ENCODE measurements at regions not wholly inside any gene's neighbourhood (a gene's known extent, or its start where the extent isn't known, plus 50 kb on each side); places are given as distances from the start of the nearest gene placed in this dataset.

DNA sequence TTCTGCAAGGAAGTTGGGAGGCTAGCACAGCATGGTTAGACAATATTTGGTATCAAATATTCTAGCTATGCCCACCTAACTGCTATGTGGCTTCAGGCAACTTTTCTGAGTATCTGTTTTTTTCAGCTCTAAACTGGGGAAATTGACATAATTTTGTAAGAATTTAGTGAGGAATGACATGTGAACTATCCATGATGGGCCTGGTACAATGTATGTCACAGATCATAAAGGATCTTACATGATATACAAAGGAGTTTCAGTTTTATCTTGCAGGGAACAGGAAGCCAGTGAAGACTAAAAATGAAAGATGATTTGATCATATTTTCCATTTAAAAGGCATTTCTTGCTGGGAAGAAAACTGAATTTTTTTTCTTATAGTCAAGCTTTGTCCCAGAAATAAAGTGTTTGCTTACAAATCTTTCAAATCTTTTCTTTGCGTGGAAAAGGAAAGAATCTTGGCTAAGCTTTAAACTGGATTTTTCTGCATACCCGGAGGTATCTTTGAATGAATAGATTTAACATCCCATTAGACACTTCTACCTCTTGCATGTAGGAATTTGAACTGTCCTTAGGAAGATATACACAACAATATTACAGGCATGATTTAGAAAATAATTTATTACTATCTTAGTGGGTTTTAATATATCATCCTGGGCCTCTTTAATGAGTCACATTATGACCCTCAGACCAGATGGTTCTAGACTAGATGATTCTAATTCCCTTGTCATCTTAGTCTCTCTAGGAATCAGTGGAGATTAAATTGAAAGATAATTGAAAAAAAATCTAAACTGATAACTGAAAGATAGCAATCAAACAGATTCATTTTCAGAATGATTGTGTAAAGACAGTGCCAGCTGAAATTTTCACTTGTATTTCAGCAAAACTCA is 436.0 kb upstream of the THBS1 start:
- no peak for DNase-seq (ENCODE audit: low read depth in 2 of 2)

DNA sequence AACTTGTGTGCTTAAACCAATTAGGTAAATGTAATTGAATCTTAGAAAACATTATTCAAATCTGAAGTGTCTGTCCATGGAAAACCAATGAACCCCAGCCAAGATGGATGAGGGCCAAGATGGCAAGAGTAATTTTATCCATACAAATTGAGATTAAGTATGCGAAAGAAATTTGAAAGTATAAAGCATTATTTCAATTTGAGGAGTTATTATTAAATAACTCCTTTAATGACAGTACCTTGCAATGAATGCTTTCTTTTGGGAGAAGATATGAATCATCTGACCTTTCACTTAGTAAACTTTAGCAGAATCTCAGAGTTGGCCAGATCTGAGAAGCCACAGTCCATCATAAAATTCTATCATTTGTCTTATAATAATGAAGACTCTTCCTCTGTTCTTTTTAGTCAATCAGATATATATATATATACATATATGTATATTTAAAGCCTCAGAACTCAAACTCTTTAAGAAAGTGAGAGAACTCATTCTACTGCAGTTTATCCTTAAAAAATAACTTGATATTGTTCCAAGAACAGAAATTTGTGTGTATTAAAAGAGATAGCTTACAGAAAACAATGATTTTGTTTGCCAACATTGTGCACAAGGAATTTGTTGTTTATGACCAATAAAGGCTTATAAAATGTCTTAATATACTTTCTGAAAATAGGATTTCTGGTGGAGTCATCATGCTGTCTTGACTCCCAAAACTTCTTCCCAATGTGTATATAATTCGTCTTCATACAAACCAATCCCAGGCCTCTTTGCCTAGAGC is 434.8 kb upstream of the THBS1 start:
- DNase-seq (ENCODE audit: low read depth in 2 of 2) = no peak

DNA sequence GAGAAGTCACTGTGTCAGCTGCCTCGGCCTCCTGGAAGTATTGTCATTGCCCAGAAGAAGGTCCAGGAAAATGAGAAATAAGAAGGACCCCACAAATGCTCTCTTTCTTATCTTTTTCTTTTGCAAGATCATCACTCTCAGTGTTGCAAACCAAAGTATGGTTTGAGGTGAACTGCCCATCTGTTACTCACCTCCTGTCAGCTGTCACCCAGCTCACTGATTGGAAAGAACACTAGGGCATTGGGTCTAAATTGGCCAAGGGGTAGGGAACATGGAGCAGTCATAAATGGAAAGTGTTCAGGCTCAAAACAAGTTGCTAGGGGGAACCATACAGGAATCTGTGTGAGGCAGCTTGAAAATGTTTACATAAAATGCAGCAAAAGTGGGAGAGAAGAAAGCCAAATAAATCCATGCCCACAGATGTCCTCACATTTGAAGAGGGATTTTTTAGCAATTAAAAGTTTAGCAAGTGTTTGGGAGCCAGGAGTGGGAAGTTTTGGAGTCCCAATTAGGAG is 431.2 kb upstream of the THBS1 start:
- DNase-seq (ENCODE audit: low read depth in 2 of 2) = no peak

DNA sequence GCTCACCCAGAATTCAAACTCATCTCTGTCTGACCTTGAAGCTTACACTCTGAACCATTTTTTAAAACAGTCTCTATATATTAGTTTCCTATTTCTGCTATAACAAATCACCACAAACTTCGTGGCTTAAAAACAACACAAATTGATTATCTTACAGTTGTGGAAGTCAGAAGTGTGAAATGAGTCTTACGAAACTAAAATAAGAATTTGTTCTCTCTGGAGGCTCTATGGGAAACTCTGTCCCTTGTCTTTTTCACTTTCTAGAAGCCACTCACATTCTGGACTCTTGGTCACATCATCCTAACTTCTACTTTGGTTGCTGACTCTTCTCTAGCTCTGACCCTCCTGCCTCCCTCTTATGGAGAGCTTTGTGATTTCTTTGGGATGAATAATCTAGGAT is 429.3 kb upstream of the THBS1 start:
- no peak for DNase-seq (ENCODE audit: low read depth in 2 of 2)

DNA sequence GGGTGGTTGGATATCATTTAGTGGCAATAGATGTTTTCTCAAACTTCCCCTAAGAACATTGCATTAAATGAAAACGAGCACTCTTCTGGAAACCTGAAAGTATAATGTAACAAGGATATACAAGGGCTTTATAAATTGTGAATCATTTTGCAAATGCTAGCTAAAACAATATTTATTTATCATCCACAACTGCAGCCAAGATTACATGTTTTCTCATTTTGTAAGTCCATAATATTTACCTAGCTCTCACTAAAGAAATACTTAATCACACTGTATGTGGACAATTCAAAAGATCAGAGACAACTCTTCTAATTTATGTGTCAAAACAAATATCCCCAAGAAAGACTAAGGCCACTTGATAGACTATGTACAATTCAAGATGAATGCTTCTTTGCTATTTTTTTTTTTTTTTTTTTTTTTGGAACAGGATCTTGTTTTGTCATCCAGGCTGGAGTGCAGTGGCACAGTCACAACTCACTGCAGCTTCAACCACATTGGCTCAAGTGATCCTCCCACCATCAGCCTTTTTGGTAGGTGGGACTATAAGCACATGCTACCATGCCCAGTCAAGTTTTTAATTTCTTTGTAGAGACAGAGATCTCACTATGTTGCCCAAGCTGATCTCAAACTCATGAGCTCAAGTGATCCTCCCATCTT is 427.7 kb upstream of the THBS1 start:
- no peak for DNase-seq (ENCODE audit: low read depth in 2 of 2)

DNA sequence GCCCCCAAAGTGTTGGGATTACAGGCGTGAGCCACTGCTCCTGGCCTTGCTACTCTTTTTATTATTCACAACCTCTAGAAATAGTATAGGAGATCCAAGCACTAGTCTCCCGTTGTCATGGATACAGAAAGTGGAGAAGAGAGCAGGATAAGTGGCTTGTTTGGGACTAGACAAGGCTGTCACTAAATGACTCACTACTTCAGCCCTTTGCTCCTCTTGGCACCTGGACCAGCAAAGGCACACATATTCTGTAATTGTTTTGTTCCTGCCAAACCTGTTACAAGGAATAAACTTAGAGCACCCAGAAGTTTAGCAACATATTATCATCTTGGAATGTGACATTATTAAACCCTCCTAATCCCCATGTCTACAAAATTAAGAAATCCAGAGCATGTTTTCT is 427.2 kb upstream of the THBS1 start:
- DNase-seq (ENCODE audit: low read depth in 2 of 2) = no peak

DNA sequence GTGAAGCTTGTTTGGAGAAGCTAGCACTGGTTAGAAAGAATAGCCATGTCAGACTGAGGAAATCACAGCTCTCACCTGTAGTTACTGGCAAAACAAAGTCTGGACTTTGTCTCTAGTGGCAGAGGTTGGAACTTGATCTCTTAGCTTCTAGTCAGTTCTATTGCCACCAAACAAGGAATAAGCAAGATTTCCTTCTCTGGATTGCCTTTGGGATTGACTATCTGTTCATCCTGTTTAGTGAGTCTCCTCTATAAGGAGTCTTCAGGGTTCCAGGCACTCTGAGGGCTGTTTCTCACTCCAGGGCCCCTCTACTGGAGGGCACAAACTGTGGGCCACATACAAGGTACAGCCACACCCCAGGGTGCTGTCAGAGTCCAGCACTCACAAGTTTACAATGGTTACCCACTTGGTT is 426.6 kb upstream of the THBS1 start:
- no peak for DNase-seq (ENCODE audit: low read depth in 2 of 2)

DNA sequence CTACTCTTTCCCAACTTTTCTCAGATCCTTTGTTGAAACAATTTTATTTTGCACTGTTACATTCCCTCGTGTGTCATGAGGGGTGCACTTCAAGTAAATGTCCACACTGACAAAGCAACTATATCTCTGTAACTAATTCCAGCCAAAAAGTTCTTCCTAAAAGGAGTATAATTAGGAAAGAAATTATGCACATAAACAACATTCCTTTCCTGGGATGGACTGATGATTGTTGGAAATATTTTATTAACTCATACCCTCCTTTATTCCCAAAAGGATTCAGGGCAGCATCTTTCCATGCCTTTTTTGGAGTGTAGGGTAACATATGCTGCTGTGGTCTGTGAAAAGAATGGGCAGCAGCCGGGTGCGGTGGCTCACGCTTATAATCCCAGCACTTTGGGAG is 426.1 kb upstream of the THBS1 start:
- no peak for DNase-seq (ENCODE audit: low read depth in 2 of 2)

DNA sequence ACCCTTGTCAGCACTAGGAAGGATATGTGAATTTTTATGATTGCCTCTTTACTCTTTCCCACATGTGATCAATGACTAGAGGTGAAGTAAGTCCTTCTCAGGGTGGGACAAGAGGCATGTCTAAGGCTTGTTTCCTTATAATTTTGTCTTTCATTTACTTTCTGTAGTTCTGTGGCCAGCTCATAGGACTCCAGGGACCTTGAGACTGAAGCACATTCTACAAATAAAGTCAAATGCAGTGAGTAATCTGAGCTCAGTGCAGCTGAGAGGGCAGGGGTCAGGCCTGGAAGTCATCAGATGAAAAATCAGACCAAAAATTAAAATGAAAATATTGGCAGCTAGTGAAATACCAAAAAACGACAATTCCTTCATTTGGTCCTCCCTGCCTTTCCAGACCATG is 424.7 kb upstream of the THBS1 start:
- no peak for DNase-seq (ENCODE audit: low read depth in 2 of 2)

DNA sequence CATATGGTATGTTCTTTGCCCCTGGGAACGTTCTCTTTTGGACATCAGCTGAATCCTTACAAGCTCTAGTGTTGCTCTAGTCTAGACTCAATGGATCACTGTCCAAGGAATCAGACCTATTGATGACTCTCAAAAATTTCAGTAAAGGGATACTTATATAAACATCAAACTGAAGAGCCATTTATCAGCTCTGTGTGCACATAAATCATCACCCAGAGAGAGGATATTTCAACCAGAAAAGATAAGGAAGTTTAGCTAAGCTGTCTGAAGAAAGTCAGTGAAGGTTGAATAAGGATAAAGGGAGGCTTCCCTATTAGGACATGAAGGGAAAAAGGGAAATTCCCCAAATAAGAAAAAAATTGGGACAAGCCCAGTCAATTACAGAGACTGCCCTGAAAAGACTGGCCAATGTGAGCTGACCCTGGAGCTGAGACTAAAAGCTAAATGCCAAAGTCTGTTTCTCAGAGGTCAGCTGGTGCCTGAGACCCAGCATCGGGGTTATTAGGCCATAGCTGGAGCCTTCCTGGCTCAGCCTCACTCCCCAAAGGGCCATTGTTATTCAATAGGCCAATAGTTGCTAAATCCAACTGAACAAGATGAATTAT is 424.1 kb upstream of the THBS1 start:
- DNase-seq (ENCODE audit: low read depth in 2 of 2) = no peak

DNA sequence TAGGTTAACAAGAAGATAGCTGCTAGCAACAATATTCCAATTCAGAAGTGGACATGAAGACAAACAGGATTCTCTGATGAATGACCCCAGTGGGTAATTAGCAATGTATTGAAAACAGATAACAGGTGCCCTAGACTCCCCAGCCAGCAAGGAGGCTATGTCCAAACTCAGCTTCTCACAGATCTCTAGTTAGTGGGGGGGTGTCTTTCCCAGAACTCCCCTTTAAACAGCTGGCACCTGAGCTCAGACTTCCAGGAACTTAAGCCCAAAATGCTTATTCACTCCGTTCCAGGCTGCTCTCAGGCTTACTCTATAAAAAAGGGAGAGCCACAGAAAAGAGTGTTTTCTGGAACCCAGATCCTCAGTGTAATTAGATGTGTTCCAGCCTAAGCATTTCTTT is 423.0 kb upstream of the THBS1 start:
- DNase-seq (ENCODE audit: low read depth in 2 of 2) = no peak

DNA sequence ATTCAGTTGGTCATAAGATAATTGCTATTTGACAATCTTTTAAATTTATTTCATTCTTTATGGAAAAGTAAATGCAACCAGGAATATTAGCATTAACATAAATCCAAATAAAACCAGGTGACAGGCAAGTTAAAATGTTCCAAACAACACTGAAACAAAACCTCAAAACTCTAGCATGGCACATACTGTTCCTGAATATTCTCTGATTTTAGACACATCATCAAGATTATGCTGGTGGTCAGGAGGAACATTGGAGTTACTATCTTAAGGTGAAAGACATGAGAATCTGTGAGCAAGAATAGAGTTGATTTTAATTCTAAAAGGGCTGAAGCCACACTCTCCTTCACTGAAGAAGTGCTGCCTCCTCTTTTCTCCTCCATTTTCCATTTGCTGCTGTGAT is 421.0 kb upstream of the THBS1 start:
- DNase-seq (ENCODE audit: low read depth in 2 of 2) = no peak

DNA sequence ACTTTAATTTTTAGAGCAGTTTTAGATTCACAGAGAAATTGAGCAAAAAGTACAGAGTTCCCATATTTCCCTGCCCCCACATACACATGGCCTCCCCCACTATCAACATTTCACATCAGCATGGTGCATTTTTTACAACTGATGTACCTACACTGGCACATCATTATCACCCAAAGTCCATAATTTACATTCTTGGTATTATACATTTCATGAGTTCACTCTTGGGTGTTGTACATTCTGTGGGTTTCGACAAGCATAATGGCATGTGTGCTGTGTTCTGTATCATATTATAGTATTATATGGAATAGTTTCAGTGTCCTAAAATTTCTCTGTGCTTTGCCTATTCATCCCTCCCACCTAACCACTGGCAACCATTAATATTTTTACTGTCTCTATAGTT is 419.8 kb upstream of the THBS1 start:
- no peak for DNase-seq (ENCODE audit: low read depth in 2 of 2)

DNA sequence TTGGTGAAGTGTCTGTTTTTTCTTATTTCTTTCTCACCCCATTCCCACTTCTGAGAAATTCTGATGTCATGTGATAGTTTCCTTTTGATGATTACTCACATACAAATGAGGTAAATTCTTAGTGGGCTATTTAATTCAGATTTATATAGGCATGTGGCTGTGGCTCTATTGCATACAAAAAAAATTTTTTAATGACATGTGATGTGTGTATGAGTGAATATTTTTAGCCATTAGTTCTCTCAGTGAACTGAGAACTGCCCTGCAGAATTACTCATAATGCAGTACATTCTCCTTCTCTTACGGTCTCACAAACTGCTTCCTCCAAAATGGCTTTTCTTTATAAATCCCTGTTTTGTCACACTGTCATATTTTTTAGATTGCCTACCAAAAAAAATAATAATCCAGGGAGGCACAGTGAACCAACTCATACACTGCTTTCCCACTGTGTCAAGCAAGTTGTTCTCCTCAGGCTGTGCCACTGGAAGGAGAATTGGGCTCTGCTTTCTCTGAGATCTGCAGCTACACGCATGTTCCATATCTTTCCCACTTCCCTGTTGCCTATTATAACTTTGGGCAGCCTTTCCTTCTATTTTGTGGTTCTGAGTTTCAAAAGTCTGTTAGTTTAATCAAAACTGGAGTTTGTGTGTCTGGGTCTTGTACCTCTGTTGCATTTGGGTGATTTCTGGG is 415.7 kb upstream of the THBS1 start:
- no peak for DNase-seq (ENCODE audit: low read depth in 2 of 2)

DNA sequence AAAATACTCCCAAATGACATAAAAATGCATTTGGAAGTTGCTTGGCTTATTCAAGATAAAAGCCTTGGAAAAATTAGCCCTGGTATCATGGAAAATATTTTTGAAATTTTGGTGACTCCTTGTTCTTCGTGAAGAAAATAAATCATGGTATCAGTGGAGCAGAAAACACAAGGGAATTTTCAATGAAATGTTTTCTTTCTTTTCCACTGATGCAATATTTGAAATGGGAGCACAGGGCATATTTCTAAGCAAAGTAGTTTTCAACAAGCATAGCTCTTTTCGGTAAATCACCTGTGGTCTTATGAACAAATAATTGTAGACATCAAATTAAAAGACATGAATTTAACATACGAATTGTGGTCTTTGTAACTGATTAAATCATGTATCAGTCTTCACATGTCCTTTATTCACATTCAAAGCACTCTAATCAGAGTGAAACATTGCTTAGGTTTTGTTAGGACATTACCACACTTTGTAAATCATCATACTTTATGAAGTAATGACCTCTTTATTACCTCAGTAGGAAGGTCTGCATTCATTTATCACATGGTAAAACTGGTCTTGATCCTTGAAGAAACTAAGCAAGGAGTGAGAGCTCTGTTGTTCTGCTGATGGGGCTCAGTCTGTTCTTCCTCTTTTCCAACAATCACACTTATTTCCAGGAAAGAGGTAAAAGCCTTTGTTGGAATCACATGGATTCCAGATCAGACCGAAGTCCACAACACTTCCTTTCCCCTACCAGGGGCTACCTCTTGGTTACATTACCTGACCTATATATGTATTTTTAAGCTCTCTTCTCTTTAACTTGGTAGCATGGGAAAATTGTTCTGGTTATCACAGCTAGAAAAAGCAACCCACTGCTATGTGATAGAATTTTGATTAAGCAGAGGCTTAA is 413.5 kb upstream of the THBS1 start:
- no peak for DNase-seq (ENCODE audit: low read depth in 2 of 2)

DNA sequence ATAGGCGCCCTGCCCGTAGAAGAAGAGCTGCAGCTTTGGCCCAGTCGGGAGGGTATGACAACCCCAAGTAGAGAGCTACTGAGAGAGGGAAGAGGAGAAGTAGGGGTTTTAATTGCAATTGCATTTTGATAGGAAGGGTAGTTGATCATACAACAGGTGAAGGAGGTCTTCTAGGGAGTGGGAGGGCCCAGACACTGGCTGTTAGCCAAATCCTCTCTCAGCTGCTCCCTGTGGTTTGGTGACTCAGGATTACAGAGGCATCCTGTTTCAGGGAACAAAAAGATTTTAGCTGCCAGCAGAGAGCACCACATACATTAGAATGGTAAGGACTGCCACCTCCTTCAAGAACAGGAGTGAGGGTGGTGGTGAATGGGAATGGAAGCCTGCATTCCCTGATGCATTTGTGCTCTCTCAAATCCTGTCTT is 408.9 kb upstream of the THBS1 start:
- DNase-seq (ENCODE audit: low read depth in 2 of 2) = no peak

DNA sequence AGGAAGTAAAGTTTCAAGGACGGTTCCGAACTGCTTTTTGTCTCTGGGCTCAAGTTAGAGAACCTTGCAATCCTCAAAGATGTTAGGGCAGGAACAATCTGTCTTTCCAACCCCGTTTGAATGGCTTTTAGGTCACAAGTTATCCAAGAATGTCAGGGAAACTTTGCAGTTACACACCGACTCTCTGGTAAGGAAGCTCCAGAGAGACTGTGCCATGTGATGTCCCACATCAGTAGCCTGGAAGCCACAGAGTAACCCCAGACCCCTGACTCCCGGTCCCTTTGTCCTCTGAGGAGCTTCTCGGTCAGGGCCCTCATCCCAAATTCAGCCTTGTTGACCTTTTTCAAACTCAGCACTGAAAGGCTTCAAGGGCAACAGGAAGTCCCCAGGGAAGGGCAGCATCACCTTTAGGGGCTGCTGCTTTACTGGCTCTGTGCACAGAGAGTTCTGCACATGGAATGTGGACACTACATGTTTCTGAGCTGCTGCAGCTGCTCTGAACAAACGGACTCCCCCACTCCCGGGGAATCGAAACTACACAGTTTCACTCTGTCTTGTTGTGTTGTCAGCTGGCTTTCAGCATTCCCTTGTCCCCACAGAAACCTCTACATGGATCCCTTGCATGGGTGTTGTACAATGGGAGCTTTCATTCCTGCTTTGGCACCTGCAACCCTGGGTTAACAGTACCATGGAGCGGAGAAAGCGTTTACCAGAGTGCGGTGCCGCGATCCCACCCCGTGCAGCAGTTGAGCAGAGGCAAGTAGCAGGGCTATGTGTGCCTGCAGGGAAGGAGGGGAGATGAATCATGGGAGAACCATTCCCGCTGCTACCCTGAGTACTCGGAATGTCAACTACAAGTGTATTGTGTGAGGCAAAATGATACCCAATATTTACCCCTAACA is 408.2 kb upstream of the THBS1 start:
- DNase-seq (ENCODE audit: low read depth in 2 of 2) = no peak

DNA sequence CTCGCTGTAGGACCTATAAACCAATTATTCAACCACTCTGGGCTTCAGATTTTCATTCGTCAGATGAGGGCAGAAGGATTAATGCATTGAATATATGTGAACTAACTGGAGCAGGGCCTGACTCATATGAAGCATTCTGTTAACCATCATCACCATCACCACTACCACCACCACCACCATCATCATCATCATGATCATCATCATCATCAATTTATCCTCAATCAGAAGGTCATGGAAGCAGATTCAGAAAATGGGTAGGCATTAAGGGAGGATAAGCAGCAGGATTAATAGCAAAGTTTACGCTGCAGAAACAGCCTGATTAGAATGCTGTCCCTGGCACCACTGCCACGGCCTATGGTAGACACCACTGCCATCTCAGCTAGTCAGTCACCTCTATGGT is 407.5 kb upstream of the THBS1 start:
- DNase-seq (ENCODE audit: low read depth in 2 of 2) = no peak

DNA sequence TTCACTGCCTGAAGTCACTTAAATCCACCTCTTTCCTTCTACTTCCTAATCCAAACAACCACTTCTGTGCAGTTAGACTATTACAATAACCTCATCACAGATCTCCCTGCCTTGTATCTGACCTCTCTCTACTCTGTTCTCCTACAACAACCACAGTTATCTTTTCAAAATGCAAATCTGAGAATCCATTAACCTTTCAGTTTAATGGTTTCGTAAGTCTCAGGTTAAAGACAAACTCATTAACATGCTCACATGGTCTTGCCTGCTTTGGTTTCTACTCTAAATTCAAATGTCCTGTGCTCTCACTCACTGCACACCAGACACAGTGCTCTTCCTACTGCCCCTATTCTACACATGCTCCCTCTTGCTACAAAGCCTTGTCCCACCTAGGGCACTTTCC is 406.5 kb upstream of the THBS1 start:
- DNase-seq (ENCODE audit: low read depth in 2 of 2) = no peak

Measured in stimulated activated CD8-positive, alpha-beta memory T cell treated with anti-CD3 and anti-CD28 coated beads, Interleukin-15, amount 100 ng/mL, for 4 hours (primary cell).